ENCODE measurements at regions not wholly inside any gene's neighbourhood (a gene's known extent, or its start where the extent isn't known, plus 50 kb on each side); places are given as distances from the start of the nearest gene placed in this dataset.

GRCh38 chr20:47998736-47999135, 213.5 kb upstream of the SULF2 start:
- TF ChIP-seq TSHZ2 (CRISPR knock-in tag; IDR thresholded peaks at IDR 0.05), result no peak
- no peak for TF ChIP-seq POU6F1 (CRISPR knock-in tag; IDR thresholded peaks at IDR 0.05; ENCODE audit: borderline replicate concordance, low read depth)
- no peak for TF ChIP-seq ARNTL (CRISPR knock-in tag; IDR thresholded peaks at IDR 0.05; ENCODE audit: borderline replicate concordance, low read depth)
- no peak for TF ChIP-seq ZNF565 (CRISPR knock-in tag; conservative IDR thresholded peaks at IDR 0.05; ENCODE audit: low read depth)
- TF ChIP-seq GLIS3 (CRISPR knock-in tag; IDR thresholded peaks at IDR 0.05), result no peak
- TF ChIP-seq ESRRG (CRISPR knock-in tag; IDR thresholded peaks at IDR 0.05), result no peak
- no peak for TF ChIP-seq ZNF70 (CRISPR knock-in tag; IDR thresholded peaks at IDR 0.05)

All from SK-N-SH treated with all-trans-retinoic acid at 6 μM for 48 hours (cell line).